ENCODE measurements at regions not wholly inside any gene's neighbourhood (a gene's known extent, or its start where the extent isn't known, plus 50 kb on each side); places are given as distances from the start of the nearest gene placed in this dataset.
A peak's percentile ranks its signal among the peaks of the same experiment; 100 is the strongest.

- no peak for DNase-seq
- Histone ChIP-seq H3K9me3 (no peaks in the 10 kb centered on the region), H3K27me3 (no peaks in the 10 kb centered on the region), H3K27ac (no peak overlapping the region), H3K4me3 (no peak overlapping the region), H3K36me3 (no peaks in the 10 kb centered on the region), H3K4me1 (no peaks in the 10 kb centered on the region)
- TF ChIP-seq POLR2A (IDR thresholded peaks at IDR 0.05) = no peak
- no peak for TF ChIP-seq CTCF (IDR thresholded peaks at IDR 0.05)
Observed at GRCh38 chr7:130840599-130840998, 106.6 kb upstream of the KLF14 start.

- Histone ChIP-seq H3K4me1 (no peaks in the 10 kb centered on the region), H3K9me3 (no peaks in the 10 kb centered on the region), H3K27ac (no peak overlapping the region), H3K36me3 (no peaks in the 10 kb centered on the region), H3K4me3 (no peak overlapping the region), H3K27me3 (no peaks in the 10 kb centered on the region)
- TF ChIP-seq CTCF (IDR thresholded peaks at IDR 0.05) (no peak), POLR2A (IDR thresholded peaks at IDR 0.05) (no peak)
- peak in 1 of 3 donors; percentile 45 for DNase-seq
Observed at GRCh38 chr7:130841416-130841815, 107.4 kb upstream of the KLF14 start.

GRCh38 chr7:130843703-130844102 lies 109.7 kb upstream of the KLF14 start:
- no peaks in the 10 kb centered on the region for H3K27me3 ChIP-seq
- H3K9me3 ChIP-seq = no peaks in the 10 kb centered on the region
- no peak overlapping the region for H3K4me3 ChIP-seq
- H3K4me1 ChIP-seq = no peaks in the 10 kb centered on the region
- H3K27ac ChIP-seq = no peak overlapping the region
- no peak for TF ChIP-seq POLR2A (IDR thresholded peaks at IDR 0.05)
- no peak for TF ChIP-seq CTCF (IDR thresholded peaks at IDR 0.05)
- no peaks in the 10 kb centered on the region for H3K36me3 ChIP-seq
- DNase-seq = no peak

- no peak overlapping the region for H3K27ac ChIP-seq
- DNase-seq = no peak
- no peaks in the 10 kb centered on the region for H3K27me3 ChIP-seq
- no peak for TF ChIP-seq POLR2A (IDR thresholded peaks at IDR 0.05)
- no peak for TF ChIP-seq CTCF (IDR thresholded peaks at IDR 0.05)
- H3K36me3 ChIP-seq = no peaks in the 10 kb centered on the region
- no peaks in the 10 kb centered on the region for H3K9me3 ChIP-seq
- no peak overlapping the region for H3K4me3 ChIP-seq
- H3K4me1 ChIP-seq = no peaks in the 10 kb centered on the region
Observed at GRCh38 chr7:130844811-130845580, 111.0 kb upstream of the KLF14 start.

- no peaks in the 10 kb centered on the region for H3K9me3 ChIP-seq
- H3K4me3 ChIP-seq = no peak overlapping the region
- H3K27ac ChIP-seq = no peak overlapping the region
- no peaks in the 10 kb centered on the region for H3K36me3 ChIP-seq
- no peaks in the 10 kb centered on the region for H3K4me1 ChIP-seq
- H3K27me3 ChIP-seq = no peaks in the 10 kb centered on the region
- no peak for DNase-seq
- TF ChIP-seq CTCF (IDR thresholded peaks at IDR 0.05) (no peak), POLR2A (IDR thresholded peaks at IDR 0.05) (no peak)
Observed at GRCh38 chr7:130845581-130846085, 111.6 kb upstream of the KLF14 start.

All from Peyer's patch (tissue), 4 donors.